Cerebellar nuclear complex (tissue), 1 donor: ENCODE measurements at regions not wholly inside any gene's neighbourhood (a gene's known extent, or its start where the extent isn't known, plus 50 kb on each side); places are given as distances from the start of the nearest gene placed in this dataset.
A peak's percentile ranks its signal among the peaks of the same experiment; 100 is the strongest.
"Not testable (repeated sequence)": the region's sequence is repeated elsewhere in the genome, so short reads cannot be mapped to it uniquely, and the experiment has no call there.

ENCODE experiments used
- DNase-seq, 2 experiments: peaks; one replicate each; lab custom pipeline; 2025; lab: John Stamatoyannopoulos, UW

DNA sequence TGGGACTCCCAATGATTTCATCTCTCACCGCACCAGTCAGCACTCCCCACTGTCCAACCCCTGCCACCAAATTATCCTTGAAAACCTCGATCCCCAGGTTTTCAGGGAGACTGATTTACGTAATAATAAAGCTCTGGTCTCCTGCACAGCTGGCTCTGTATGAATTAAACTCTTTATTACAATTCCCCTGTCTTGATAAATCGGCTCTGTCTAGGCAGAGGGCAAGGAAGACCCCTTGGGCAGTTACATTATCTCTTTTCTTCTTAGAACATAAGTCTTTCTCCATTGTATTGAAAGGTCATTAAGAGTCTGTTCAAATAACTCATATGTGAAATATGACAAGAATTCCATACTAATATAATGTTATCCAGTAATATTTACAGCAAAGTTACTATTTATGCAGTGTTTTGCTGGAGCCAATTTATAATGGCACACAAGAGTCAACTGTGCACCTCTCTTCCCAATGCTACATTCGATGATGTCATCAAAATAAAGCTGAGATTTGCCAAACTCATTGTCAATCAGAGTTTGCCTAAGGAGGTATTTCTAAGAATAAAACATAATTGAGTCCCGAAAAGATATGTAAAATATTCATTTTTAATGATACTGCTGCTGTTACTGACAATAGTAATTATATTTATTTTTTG, 1297.2 kb upstream of the LRRTM3 start:
- DNase-seq = no peak

DNA sequence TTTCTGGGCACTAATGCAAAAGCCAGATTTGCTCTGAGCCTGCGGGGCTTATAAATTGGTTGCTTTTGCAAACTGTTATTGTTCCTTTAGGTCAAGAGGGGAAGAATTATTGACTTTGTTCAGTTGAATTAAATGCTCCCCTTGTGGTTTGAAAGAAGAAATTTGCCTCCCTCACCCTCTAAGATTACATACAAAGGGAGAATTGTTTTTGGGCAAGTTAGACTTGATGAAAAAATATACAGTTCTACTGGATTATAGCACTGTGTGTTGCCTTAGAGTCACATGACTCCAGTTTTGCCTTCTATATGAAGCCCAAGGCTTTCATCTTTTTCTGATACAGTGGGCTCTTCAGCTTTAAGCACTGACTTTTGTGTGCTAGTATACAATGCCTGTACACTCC, 1265.8 kb upstream of the LRRTM3 start:
- DNase-seq = no peak

DNA sequence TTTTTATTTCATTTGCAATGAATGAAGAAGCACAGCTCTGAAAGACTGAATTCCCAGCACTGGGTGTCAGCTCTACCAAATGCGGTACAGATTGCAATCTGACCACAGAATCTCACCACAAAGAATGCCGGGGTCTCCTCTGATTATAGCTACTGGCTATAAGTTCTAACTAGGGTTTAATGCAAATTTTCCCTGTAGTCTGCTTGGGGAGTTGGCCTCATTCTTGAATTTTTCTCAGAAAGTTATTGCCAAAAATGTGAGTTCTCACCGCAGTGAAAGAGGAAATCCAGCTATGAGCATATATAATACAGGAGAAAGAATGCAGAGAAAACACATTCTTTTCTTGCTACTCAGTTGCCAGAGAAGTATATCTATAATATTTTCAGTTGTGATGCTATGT, 1255.7 kb upstream of the LRRTM3 start:
- no peak for DNase-seq

DNA sequence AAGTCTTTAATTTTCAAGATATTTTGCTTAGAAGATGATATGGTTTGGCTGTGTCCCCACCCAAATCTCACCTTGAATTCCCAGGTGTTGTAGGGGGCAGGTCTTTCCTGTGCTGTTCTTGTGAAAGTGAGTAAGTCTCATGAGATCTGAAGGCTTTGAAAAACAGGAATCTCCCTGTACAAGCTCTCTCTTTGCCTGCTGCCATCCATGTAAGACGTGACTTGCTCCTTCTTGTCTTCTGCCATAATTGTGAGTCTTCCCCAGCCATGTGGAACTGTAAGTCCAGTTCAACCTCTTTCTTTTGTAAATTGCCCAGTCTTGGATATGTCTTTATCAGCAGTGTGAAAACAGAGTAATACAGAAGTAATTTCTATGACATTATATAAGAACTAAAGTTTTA, 1255.2 kb upstream of the LRRTM3 start:
- DNase-seq = not testable (repeated sequence)

DNA sequence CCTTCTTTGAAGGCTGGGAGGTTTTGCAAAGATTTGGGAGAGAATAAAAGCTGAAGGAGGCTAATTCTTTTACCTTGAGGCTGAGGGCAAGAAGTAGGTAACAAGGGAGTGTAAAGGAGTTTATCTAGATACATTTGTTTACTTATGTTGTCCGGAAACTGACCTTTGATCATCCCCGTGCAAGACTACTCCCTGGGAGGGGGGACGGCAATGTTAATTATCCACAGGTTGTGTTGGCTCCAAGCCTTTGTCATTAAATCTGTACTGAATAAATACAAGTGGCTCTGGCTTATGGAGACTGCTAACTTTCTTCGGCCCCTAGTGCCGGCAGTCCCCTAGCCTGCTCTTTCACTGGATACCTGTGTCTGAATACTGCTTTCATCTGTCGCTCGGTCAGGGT, 1250.6 kb upstream of the LRRTM3 start:
- no peak for DNase-seq

DNA sequence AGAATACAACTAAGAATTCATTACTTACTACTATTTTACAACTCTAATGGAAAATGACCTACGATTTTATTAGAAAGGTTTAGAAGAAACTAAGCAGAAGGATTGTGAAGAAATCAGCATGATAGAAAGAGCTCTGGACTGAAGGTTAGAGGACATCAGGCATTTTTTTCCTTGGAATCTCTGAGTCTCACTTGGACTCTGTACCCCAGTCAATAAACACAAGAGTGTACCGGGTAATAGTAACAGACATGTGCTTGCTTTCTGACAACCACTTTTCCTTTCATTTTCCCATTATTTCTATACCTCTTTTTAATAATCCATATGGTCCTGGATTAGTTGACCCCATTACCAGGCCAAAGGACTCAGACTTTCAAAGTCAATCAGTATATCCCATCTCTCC, 1240.9 kb upstream of the LRRTM3 start:
- no peak for DNase-seq

DNA sequence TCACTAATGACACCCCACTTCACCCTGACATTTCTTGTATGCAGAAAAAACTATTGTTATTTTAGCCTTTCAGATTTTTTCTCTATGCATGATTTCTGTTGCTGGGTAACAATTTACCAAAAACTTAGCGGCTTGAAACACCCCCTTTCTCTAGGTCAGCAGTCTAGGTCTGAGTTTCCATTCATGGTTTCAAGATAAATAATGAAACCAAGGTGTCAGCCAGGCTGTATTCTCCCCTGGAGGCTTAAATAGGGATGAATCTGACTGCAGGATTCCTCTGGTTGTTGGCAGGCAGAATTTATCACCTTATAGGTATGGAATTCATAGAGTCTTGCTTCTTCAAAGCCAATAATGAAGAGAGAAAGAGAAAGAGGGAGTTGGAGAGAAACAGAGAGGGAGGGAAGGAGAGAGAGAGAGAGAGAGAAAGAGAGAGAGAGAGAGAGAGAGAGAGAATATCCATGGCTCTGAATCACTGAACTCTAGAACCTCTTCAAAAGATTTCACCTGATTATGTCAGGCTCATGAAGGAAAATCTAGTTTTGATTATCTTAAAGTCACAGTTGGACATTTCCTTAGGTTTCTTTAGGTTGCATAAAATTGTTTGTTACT, 1224.6 kb upstream of the LRRTM3 start:
- DNase-seq = no peak

DNA sequence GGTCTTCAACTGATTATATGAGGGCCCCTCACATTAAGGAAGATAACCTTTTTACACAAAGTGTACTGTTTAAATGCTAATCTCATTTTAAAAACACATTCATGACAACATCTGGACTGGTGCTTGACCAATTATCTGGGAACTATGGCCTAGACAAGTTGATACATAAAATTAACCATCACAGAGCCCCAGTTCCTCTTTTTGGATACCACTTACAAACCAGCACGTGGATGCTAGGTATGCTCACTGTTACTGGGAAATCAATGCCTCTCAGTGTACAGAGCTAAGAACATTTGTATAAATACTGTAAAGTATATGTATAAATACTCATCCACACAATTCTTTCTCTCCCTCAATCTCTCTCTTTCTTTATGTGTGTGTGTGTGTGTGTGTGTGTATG, 1217.8 kb upstream of the LRRTM3 start:
- no peak for DNase-seq

DNA sequence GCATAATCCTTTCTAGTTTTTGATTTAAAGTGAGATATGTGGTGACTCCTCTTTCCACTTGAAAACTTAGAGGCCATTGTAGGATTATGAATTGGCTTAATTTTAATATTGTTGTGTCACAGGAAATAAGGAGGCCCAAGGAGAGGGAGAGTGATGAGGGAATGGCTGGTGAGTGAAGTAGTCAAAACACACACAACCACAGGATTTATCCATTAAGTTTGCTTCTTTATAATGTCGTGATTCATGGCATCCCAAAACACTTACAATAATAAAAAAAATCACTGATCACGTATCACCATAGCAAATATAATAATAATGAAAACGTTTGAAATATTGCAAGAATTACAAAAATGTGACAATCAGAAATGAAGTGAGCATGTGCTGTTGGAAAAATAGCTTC, 1215.5 kb upstream of the LRRTM3 start:
- no peak for DNase-seq

DNA sequence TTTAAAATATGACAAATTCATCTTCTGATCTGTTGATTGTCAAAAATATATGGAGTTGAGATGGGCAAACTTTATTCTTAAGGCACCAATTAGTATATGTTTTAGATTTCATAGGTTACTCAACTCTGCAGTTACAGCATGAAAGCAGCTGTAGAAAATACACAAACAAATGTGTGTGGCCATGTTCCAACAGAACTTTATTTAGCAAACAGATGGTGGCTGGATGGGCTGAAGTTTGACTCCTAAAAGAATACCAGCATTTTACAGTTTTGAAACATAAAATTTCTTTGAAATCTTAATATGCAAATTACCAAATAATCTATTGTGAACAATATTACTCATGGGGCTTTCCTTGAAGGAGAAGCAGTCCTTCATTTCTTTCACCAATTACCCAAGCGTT, 1206.0 kb upstream of the LRRTM3 start:
- no peak for DNase-seq

DNA sequence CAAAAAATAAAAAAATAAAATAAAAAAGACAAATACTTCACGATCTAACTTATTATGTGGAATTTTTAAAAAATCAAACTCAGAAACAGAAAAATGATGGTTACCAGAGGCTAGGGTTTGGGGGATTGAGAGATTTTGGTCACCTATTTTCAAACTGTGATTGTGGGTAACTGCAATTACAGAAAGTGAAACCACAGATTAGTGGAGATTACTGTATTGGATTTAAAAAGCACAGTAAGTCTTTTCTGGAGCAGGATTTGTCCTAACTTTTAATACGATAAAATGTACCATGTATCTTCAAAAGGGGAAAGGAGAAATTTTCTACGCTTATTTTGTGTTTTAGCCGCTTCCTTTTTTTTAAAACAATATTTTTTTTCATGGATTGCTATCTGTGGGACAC, 1204.9 kb upstream of the LRRTM3 start:
- DNase-seq = no peak

DNA sequence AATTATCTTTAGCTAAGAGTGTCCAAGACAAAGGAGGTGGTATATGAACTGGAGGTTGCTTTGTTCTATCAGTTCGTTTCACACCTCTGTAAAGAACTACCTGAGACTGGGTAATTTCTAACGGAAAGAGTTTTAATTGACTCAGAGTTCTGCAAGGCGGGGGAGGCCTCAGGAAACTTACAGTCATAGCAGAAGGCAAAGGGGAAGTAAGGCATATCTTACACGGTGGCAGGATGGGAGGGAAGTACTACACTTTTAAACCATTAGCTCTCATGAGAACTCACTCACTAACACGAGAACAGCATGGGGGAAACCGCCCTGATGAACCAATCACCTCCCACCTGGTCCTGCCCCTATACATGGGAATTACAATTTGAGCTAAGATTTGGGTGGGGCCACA, 1202.3 kb upstream of the LRRTM3 start:
- DNase-seq = no peak

DNA sequence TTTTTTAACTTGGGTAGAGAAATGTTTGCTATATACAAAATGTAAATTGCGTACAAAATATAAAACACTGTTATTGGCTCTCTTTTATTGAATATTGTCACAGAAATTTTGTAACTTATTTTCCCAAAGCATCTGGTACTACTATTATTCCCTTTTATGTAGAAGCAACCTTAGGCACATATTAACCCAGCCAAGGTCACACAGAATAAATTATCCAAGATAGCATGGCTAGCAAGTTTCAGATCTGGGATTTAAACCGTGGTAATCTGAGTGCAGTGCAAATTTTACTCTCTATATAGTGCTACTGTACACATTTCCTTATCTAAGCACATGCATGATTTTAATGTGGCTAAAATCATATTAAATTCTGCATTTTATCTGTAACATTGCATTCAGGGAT, 1190.5 kb upstream of the LRRTM3 start:
- DNase-seq = no peak

DNA sequence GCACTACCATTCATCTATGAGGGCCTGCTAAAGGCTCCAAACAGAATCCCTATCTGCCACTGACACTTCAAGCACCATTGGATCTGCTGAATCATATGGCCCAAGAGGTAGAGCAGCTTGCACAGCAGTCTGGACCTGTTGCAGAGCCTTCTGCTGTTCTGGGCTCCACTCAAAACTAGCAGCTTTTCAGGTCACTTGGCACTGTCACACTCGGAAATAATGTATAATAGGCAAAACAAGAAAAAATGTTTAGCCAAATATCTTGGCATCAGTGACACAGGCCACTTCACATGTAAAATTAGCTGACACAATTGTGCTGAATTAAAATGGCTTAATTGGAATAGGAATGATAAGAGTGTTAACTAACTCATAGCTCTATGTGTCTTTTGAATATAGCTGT, 1182.9 kb upstream of the LRRTM3 start:
- peak; percentile 84 to 91 for DNase-seq

DNA sequence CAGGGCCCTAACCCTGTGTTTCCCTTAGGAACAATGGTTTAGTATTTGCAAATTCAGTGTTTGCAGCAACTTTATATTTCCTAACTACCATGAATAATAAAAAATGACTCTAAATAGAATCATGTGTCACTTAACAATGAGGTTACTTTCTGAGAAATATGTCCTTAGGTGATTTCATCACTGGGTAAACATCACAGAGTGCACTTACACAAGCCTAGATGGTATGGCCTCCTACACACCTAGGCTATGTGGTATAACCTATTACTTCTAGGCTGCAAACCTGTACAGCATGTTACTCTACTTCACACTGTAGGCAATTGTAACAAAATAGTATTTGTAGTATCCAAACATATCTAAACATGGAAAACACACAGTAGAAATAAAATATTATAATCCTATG, 1174.6 kb upstream of the LRRTM3 start:
- no peak for DNase-seq

DNA sequence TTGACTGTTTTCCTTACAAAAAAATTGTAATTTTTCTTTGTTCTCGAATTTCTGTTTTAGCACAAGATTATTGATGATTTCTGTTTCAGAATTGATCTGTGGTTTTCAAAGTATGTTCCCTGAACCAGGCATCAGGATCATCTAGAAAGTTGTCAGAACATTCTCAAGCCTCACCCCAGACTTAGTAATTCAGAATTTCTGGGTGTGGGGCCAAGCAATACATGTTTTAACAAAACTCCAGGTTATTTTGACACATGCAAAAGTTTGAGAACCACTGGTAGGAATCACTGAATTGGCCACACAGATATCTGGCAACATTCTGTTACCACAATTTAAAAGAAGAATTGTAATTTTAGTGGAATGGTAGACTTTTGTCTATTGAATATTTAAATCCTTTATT, 1173.9 kb upstream of the LRRTM3 start:
- no peak for DNase-seq

DNA sequence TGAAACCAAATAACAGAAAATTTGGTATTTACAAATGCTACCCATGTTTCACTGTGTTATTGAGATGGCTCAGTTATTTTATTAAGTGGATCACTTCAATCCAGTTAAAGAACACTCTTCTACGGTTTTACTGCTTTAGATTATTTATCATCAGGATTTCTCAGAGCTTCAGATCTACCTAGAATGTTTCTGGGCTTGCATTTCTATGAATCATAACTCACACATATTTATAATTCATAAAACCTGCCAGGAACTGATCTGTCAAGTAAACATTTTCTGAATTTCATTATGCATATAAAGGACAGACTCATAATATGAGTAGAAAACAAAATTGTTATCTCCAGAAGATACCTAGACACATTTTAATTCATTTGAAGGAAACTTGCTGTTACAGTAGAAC, 1172.3 kb upstream of the LRRTM3 start:
- DNase-seq = no peak

DNA sequence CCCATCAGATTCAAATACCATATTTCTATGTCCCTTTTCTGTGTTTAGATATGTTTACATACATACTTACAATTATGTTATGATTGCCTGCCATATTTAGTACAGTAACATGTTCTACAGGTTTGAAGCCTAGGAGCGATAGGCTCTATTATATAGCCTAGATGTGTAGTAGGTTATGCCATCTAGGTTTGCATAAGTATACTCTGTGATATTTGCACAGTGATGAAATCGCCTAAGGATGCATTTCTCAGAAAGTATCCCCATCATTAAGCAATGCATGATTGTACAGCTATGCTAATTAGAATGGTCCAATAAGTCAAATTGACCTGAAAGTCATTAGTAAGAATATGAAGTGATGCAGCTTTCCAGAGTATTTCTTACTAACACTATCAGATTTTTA, 1171.7 kb upstream of the LRRTM3 start:
- DNase-seq = no peak

DNA sequence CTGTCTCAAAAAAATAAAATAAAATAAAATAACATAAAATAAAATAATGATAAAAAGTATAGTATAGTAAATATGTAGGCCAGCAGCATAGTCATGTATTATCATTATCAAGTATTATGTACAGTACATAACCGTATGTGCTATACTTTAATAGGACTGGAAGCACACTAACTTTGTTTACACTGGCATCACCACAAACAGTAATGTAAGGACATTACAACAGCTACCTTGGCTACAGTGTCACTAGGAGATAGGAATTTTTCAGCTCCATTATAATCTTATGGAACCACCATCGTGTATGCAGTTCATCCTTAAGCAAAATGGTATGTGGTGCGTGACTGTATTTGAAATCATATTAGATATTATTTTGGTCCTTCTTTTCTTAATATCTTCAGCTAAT, 1163.5 kb upstream of the LRRTM3 start:
- no peak for DNase-seq

DNA sequence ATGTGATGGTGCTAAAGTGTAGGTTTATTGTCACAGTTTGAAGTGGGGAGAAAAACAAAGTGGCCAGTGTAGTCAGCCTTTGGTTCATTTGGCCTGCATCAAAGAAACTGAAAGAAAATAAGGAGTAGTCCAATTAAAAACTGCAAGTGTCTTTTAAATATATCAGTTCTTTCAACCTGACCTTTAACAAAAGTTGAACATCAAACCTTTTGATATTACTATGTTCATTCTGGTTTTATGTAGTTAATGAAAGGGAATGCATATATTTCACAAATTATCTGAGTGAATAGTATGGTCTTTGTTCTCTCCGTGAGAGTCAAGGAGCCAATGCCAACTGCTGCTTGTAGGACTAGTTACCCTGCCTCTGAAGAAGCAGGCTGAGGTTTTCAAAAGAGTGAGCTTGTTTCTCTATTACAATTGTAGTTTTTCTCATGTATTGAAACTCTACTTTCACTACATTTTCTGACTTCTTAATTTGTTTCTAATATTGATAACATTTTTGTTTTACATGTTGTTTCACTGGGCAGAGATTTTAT, 1160.8 kb upstream of the LRRTM3 start:
- DNase-seq = no peak

DNA sequence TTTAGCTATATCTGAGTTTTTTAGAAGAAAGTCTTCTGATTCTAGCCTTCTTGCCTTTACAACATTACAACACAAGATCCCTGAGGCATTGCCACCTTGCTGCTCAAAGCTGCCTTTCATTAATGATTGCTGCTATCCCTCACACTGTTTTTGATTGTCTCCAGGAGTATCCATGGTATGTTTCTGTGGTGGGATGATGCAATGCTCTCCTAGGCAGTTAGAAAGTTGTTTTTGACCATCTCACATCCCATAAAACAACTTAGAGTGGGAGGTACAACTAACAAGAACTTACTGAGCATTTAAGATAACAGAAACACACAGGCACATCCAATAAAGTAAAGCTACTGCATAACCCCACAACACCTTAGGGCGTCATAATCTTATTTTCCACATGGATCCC, 1156.0 kb upstream of the LRRTM3 start:
- DNase-seq = no peak

DNA sequence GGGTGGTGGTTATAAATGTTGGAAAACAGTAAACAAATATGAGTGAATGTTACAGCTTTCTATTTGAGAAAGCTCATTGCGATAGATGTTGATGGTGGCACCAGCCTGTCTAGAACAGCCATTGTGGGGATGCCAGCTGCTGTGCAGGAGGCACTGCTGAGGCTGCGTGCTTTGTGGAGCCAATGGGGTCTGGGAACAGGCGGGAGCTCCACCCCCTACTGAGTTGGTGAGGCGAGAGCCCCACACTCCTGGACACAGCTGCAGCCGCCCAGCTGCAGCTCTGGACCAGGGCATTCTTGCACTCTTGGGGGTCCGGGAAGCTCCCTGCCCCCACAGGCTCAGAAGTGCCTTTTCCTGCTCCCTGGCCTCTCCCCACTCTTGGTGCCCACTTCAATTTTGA, 1147.1 kb upstream of the LRRTM3 start:
- no peak for DNase-seq

DNA sequence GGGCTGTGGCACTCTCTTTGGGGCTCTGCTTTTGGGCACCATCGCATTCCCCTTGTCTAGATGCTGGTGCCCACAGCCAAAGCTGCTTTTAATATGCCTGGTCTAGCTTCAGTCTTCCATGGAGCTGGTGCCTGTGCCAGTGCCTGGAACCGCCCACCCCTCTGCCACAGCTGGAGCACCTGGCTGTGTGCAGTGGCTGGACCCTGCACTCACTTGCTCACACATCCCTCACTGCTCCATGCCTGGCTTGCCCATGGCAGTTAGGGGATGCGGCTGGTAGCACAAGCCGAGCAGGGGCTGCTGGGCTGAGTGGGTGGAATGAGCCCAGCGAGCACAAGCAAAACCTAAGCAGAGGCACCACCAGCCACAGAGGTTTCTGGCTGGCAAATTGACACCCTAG, 1145.9 kb upstream of the LRRTM3 start:
- no peak for DNase-seq

DNA sequence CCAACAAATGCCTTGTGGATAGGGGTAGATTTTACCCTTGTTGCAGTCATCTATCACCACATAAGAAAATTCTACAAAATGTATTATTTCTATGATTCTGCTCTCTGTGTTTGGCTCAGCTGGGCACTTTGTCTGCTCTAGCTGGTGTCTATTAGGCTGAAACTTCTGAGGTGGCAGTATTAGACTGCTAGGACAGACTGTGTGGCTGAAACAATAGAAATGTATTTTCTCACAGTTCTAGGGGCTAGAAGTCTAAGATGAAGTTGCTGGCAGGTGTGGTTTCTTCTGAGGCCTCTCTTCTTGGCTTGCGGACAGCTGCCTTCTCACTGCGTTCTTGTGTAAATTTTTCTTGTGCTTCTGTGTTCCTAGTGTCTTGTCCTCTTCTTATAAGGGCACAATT, 1139.6 kb upstream of the LRRTM3 start:
- DNase-seq = no peak
